ENCODE measurements at regions not wholly inside any gene's neighbourhood (a gene's known extent, or its start where the extent isn't known, plus 50 kb on each side); places are given as distances from the start of the nearest gene placed in this dataset.

DNA sequence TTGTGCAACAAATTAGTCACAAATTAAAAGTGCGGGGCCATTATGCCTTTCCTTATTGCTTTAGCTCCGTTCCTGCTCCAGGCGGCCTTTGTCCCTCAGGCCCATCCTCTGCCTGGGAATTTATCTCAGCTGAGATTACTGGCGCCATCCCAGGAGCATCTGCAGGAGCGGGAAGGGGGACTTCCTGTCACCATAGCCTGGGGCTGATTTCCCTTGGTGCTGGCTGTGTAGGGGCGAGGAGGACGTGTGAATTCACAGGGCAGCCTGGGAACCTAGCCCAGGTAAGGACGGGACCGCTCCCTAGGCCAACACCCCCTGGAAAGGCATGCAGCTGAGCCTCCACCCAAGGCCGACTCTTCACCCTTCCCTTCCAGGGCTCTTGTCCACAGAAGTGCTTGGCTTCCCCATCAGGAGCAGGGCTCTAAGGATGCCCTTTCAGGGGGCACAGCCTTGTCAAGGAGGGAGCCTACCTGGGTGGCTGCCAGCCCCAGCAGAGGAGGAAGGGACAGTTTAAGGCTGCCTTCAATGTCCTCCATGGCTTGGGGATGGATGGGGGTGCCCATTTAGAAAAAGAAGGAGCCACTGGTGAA is 72.6 kb upstream of the NKX1-1 start:
- H3K4me3 Mint-ChIP-seq (ENCODE audit: unreplicated experiment): no peak overlapping the region
- Histone ChIP-seq H3K4me3 (ENCODE audit: insufficient read depth, low read depth, low read length) (no peak overlapping the region), H4K20me1 (ENCODE audit: insufficient read depth, low read length) (no peaks in the 10 kb centered on the region), H2AFZ (ENCODE audit: low read depth, low read length) (no peak overlapping the region), H3K4me2 (ENCODE audit: low read length) (no peak overlapping the region), H3K4me1 (ENCODE audit: insufficient read depth, low read length) (no peaks in the 10 kb centered on the region), H3K27me3 (ENCODE audit: insufficient read depth, low read length) (no peaks in the 10 kb centered on the region), H3K27ac (ENCODE audit: low read depth, low read length) (no peak overlapping the region), H3K9me3 (ENCODE audit: insufficient read depth, low read depth, low read length) (no peaks in the 10 kb centered on the region), H3K79me2 (ENCODE audit: insufficient read depth, low read length) (no peaks in the 10 kb centered on the region), H3K9ac (ENCODE audit: low read length) (no peak overlapping the region), H3K36me3 (ENCODE audit: insufficient read depth, low read length) (no peaks in the 10 kb centered on the region)
- peaks cover 42% of the 10 kb centered on the region for H3K27me3 Mint-ChIP-seq (ENCODE audit: low read depth, unreplicated experiment)
- H3K36me3 Mint-ChIP-seq (ENCODE audit: low read depth, unreplicated experiment): no peaks in the 10 kb centered on the region
- peaks cover 6% of the 10 kb centered on the region for H3K9me3 Mint-ChIP-seq (ENCODE audit: unreplicated experiment)
- FAIRE-seq (no peak), DNase-seq (ENCODE audit: low read depth) (no peak)
- H3K27ac Mint-ChIP-seq (ENCODE audit: unreplicated experiment): no peak overlapping the region
- no peak for TF ChIP-seq EZH2 (IDR thresholded peaks at IDR 0.05; ENCODE audit: insufficient read depth, low read length)
- TF ChIP-seq, protein P1, sequence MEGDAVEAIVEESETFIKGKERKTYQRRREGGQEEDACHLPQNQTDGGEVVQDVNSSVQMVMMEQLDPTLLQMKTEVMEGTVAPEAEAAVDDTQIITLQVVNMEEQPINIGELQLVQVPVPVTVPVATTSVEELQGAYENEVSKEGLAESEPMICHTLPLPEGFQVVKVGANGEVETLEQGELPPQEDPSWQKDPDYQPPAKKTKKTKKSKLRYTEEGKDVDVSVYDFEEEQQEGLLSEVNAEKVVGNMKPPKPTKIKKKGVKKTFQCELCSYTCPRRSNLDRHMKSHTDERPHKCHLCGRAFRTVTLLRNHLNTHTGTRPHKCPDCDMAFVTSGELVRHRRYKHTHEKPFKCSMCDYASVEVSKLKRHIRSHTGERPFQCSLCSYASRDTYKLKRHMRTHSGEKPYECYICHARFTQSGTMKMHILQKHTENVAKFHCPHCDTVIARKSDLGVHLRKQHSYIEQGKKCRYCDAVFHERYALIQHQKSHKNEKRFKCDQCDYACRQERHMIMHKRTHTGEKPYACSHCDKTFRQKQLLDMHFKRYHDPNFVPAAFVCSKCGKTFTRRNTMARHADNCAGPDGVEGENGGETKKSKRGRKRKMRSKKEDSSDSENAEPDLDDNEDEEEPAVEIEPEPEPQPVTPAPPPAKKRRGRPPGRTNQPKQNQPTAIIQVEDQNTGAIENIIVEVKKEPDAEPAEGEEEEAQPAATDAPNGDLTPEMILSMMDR (IDR thresholded peaks at IDR 0.05; ENCODE audit: insufficient read depth, low read depth, low read length): no peak
- H3K4me1 Mint-ChIP-seq (ENCODE audit: low read depth, unreplicated experiment): no peaks in the 10 kb centered on the region

DNA sequence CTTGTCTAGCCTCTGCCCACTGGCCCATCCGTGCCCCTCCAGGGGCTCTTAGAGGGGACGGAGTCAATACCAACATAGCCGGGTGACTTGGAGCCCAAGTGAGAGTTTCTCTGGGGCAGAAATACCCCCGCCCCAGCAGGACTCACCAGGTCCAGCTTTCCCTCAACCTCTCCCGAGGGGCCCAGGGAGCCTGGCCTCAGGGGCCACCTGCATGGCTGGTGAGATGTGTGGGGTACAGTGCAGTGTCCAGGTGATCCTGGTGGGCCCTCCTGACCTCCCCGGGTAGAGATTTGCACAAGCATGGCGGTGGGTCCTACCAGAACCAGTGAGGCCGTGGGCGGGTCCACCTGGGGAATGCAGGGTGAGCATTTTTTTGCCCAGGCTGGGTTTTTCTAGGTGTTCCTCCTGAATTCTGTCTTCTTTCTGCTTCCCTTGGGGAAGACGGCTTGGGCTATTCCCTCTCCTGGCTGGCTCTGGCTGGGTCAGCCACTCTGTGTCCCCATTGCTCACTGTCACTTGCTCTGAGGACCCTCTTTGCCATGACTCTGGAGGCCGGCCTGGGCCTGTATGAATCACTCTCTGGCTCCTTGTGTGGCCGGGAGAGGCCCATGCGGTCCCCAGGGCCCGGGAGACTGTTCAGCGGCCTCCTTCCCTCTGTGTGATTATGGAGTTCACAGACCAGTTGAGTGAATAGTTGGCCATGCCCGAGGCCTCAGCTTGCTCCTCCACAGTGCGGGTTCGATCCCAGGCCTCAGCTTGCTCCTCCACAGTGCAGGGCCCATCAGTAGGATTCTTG is 71.0 kb upstream of the NKX1-1 start:
- TF ChIP-seq, protein P1 (IDR thresholded peaks at IDR 0.05; ENCODE audit: insufficient read depth, low read depth, low read length): no peak
- TF ChIP-seq EZH2 (IDR thresholded peaks at IDR 0.05; ENCODE audit: insufficient read depth, low read length): no peak
- H3K9ac ChIP-seq (ENCODE audit: low read length): no peak overlapping the region
- H2AFZ ChIP-seq (ENCODE audit: low read depth, low read length): no peak overlapping the region
- H3K79me2 ChIP-seq (ENCODE audit: insufficient read depth, low read length): no peaks in the 10 kb centered on the region
- H3K4me3 ChIP-seq (ENCODE audit: insufficient read depth, low read depth, low read length): no peak overlapping the region
- H3K4me1 Mint-ChIP-seq (ENCODE audit: low read depth, unreplicated experiment): no peaks in the 10 kb centered on the region
- FAIRE-seq: no peak
- H3K4me2 ChIP-seq (ENCODE audit: low read length): no peak overlapping the region
- H3K36me3 Mint-ChIP-seq (ENCODE audit: low read depth, unreplicated experiment): no peaks in the 10 kb centered on the region
- H3K27me3 Mint-ChIP-seq (ENCODE audit: low read depth, unreplicated experiment): peaks cover 44% of the 10 kb centered on the region
- peaks cover 6% of the 10 kb centered on the region for H3K9me3 Mint-ChIP-seq (ENCODE audit: unreplicated experiment)
- H3K4me3 Mint-ChIP-seq (ENCODE audit: unreplicated experiment): no peak overlapping the region
- DNase-seq (ENCODE audit: low read depth): no peak
- no peaks in the 10 kb centered on the region for H3K36me3 ChIP-seq (ENCODE audit: insufficient read depth, low read length)
- no peaks in the 10 kb centered on the region for H3K27me3 ChIP-seq (ENCODE audit: insufficient read depth, low read length)
- no peak overlapping the region for H3K27ac Mint-ChIP-seq (ENCODE audit: unreplicated experiment)
- H4K20me1 ChIP-seq (ENCODE audit: insufficient read depth, low read length): no peaks in the 10 kb centered on the region
- H3K4me1 ChIP-seq (ENCODE audit: insufficient read depth, low read length): no peaks in the 10 kb centered on the region
- H3K9me3 ChIP-seq (ENCODE audit: insufficient read depth, low read depth, low read length): no peaks in the 10 kb centered on the region
- no peak overlapping the region for H3K27ac ChIP-seq (ENCODE audit: low read depth, low read length)

DNA sequence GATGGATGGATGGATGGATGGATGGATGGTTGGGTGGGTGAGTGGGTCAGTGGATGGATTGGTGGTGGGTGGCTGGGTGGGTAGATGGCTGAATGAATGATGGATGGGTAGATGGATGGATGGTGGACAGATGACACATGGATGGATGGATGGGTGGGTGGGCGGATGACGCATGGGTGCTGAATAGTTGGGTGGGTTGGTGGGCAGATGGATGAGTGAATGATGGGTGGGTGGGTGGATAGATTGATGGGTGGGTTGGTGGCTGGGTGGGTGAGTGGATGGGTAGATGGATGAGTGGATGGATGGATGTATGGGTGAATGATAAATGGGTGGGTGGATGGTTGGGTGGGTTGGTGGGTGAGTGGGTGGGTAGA is 69.9 kb upstream of the NKX1-1 start:
- Histone ChIP-seq H3K4me3 (ENCODE audit: insufficient read depth, low read depth, low read length) (no peak overlapping the region), H3K9me3 (ENCODE audit: insufficient read depth, low read depth, low read length) (no peaks in the 10 kb centered on the region), H3K9ac (ENCODE audit: low read length) (no peak overlapping the region), H3K4me1 (ENCODE audit: insufficient read depth, low read length) (no peaks in the 10 kb centered on the region), H4K20me1 (ENCODE audit: insufficient read depth, low read length) (no peaks in the 10 kb centered on the region), H3K27ac (ENCODE audit: low read depth, low read length) (no peak overlapping the region), H3K27me3 (ENCODE audit: insufficient read depth, low read length) (peaks cover 5% of the 10 kb centered on the region), H2AFZ (ENCODE audit: low read depth, low read length) (no peak overlapping the region), H3K79me2 (ENCODE audit: insufficient read depth, low read length) (no peaks in the 10 kb centered on the region), H3K36me3 (ENCODE audit: insufficient read depth, low read length) (no peaks in the 10 kb centered on the region), H3K4me2 (ENCODE audit: low read length) (no peak overlapping the region)
- Mint-ChIP-seq H3K27me3 (ENCODE audit: low read depth, unreplicated experiment) (peaks cover 42% of the 10 kb centered on the region), H3K9me3 (ENCODE audit: unreplicated experiment) (peaks cover 6% of the 10 kb centered on the region), H3K27ac (ENCODE audit: unreplicated experiment) (no peak overlapping the region), H3K4me3 (ENCODE audit: unreplicated experiment) (no peak overlapping the region), H3K4me1 (ENCODE audit: low read depth, unreplicated experiment) (no peaks in the 10 kb centered on the region), H3K36me3 (ENCODE audit: low read depth, unreplicated experiment) (no peaks in the 10 kb centered on the region)
- FAIRE-seq: no peak
- DNase-seq (ENCODE audit: low read depth): no peak
- TF ChIP-seq EZH2 (IDR thresholded peaks at IDR 0.05; ENCODE audit: insufficient read depth, low read length): no peak

Data from astrocyte (in vitro differentiated cells and primary cell).